ENCODE measurements at regions not wholly inside any gene's neighbourhood (a gene's known extent, or its start where the extent isn't known, plus 50 kb on each side); places are given as distances from the start of the nearest gene placed in this dataset.

DNA sequence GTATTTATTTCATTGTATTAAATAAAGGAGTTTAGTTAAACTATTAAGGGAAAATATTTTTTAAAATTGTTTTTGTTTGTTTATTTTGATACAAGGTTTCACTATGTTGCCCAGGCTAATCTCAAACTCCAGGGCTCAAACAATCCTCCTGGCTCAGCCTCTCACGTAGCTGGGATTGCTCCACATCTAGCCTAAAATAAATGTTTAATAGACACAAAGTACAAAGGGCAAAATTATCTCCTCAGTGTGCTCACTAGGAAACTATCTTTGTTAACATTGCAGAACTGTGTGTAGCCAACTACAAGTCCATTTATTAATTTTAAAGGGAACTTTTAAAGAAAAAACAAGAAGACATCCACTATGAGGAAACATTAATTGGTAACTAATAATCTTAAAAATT is 207.2 kb upstream of the PCDH17 start:
- DNase-seq (no peak), ATAC-seq (no peak)
- Mint-ChIP-seq H3K36me3 (ENCODE audit: low read depth) (no peaks in the 10 kb centered on the region), H3K27me3 (no peaks in the 10 kb centered on the region), H3K27ac (no peak overlapping the region), H3K4me1 (ENCODE audit: low read depth) (no peaks in the 10 kb centered on the region), H3K4me3 (no peak overlapping the region), H3K9me3 (peaks cover 16% of the 10 kb centered on the region)
- intact Hi-C loops (cut with micrococcal nuclease) = no loop called here
- ChIA-PET POLR2A (no interaction called here), CTCF (no interaction called here)
- TF ChIP-seq, protein P1, sequence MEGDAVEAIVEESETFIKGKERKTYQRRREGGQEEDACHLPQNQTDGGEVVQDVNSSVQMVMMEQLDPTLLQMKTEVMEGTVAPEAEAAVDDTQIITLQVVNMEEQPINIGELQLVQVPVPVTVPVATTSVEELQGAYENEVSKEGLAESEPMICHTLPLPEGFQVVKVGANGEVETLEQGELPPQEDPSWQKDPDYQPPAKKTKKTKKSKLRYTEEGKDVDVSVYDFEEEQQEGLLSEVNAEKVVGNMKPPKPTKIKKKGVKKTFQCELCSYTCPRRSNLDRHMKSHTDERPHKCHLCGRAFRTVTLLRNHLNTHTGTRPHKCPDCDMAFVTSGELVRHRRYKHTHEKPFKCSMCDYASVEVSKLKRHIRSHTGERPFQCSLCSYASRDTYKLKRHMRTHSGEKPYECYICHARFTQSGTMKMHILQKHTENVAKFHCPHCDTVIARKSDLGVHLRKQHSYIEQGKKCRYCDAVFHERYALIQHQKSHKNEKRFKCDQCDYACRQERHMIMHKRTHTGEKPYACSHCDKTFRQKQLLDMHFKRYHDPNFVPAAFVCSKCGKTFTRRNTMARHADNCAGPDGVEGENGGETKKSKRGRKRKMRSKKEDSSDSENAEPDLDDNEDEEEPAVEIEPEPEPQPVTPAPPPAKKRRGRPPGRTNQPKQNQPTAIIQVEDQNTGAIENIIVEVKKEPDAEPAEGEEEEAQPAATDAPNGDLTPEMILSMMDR (IDR thresholded peaks at IDR 0.05) = no peak

DNA sequence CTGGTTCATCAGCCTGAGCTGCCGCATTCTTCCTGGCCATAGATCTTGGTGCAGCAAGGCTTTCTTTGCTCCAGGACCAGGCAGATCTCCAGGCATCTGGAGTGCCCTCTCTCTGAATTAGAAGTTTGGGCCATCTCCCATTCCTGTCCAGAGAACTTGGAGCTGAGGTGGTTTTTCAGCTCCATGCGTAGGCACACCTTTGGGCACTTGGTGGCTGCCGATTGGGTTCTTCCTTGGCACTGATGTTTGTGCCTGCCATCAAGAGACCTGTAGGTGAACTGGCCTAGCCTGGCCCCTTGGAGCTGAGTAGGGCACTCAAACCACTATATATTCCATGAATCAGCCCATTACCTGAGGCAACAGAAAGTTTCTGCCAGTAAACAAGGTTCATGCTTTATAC is 206.0 kb upstream of the PCDH17 start:
- Mint-ChIP-seq H3K4me1 (ENCODE audit: low read depth) (no peaks in the 10 kb centered on the region), H3K27ac (no peak overlapping the region), H3K27me3 (no peaks in the 10 kb centered on the region), H3K9me3 (peaks cover 27% of the 10 kb centered on the region), H3K36me3 (ENCODE audit: low read depth) (no peaks in the 10 kb centered on the region), H3K4me3 (no peak overlapping the region)
- ChIA-PET POLR2A (no interaction called here), CTCF (no interaction called here)
- TF ChIP-seq, protein P1 (IDR thresholded peaks at IDR 0.05) = no peak
- intact Hi-C loops (cut with micrococcal nuclease) = no loop called here
- no peak for ATAC-seq
- no peak for DNase-seq

DNA sequence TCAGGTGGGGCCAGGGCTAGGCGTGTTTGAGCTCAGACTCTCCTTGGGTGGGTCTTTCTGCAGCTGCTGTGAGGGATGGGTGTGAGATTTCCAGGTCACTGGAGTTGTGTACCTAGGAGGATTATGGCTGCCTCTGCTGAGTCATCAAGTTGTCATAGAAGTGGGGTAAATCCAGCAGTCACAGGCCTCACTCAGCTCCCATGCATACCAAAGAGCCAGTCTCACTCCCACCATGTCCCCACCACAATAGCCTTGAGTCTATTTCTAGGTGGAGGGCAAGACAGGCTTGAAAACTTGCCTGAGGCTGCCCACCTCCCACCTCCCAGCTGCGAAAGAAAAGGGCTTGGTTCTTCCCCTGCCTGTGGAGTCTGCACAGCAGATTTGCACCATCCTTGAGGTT is 194.0 kb upstream of the PCDH17 start:
- Mint-ChIP-seq H3K36me3 (ENCODE audit: low read depth) (no peaks in the 10 kb centered on the region), H3K9me3 (peaks cover 25% of the 10 kb centered on the region), H3K4me3 (no peak overlapping the region), H3K27ac (no peak overlapping the region), H3K27me3 (no peaks in the 10 kb centered on the region), H3K4me1 (ENCODE audit: low read depth) (no peaks in the 10 kb centered on the region)
- ChIA-PET POLR2A (no interaction called here), CTCF (no interaction called here)
- TF ChIP-seq, protein P1 (IDR thresholded peaks at IDR 0.05) = no peak
- DNase-seq (no peak), ATAC-seq (no peak)
- intact Hi-C loops (cut with micrococcal nuclease) = no loop called here

DNA sequence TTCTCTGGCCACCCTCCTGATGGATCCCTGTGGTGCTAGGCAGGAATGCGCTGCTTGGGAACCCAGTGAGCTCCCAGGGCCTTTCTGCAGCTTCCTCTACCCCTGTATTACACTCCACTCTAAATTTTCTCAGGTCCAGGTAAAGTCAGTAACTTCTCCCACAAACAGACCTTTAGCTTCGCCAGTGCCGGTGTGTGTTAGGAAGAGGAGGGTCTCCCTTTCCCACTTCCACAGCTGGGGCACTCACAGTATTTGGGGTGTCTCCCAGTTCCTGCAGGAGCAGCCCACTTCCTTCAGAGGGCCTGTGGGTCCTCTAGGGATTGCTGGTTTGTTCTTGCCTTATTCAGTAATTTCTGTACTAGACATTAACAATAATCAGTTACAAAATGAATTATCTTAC is 193.5 kb upstream of the PCDH17 start:
- ChIA-PET POLR2A (no interaction called here), CTCF (no interaction called here)
- peaks cover 21% of the 10 kb centered on the region for H3K9me3 Mint-ChIP-seq

GRCh38 chr13:57443494-57443893 is 188.1 kb upstream of the PCDH17 start:
- ATAC-seq (no peak), DNase-seq (no peak)
- Mint-ChIP-seq H3K36me3 (ENCODE audit: low read depth) (no peaks in the 10 kb centered on the region), H3K4me1 (ENCODE audit: low read depth) (no peaks in the 10 kb centered on the region), H3K27me3 (no peaks in the 10 kb centered on the region), H3K4me3 (no peak overlapping the region), H3K27ac (no peak overlapping the region), H3K9me3 (peaks cover 3% of the 10 kb centered on the region)
- ChIA-PET CTCF (no interaction called here), POLR2A (no interaction called here)
- intact Hi-C loops (cut with micrococcal nuclease) = no loop called here
- TF ChIP-seq, protein P1 (IDR thresholded peaks at IDR 0.05) = no peak

More for the DNA sequence above, 193.5 kb upstream of the PCDH17 start:
- Mint-ChIP-seq H3K4me1 (ENCODE audit: low read depth) (no peaks in the 10 kb centered on the region), H3K36me3 (ENCODE audit: low read depth) (no peaks in the 10 kb centered on the region), H3K4me3 (no peak overlapping the region), H3K27me3 (no peaks in the 10 kb centered on the region), H3K27ac (no peak overlapping the region)
- TF ChIP-seq, protein P1 (IDR thresholded peaks at IDR 0.05) = no peak
- ATAC-seq = no peak
- intact Hi-C loops (cut with micrococcal nuclease) = no loop called here
- DNase-seq = no peak
